Astrocyte (in vitro differentiated cells and primary cell): ENCODE measurements at regions not wholly inside any gene's neighbourhood (a gene's known extent, or its start where the extent isn't known, plus 50 kb on each side); places are given as distances from the start of the nearest gene placed in this dataset.
"Not testable (repeated sequence)": the region's sequence is repeated elsewhere in the genome, so short reads cannot be mapped to it uniquely, and the experiment has no call there.

Experiments
- DNase-seq: peaks from one replicate; pipeline ENCODE4 v3.0.0-alpha.2; 2010; ENCODE audit warnings: low read depth
- FAIRE-seq: peaks from 2 replicates; lab custom pipeline; 2011; peaks lifted over from hg19 to GRCh38; lab: Jason Lieb, UNC
- H2AFZ ChIP-seq: 2 replicates; pipeline ENCODE4 v1.6.0; 2012; ENCODE audit warnings: low read depth, low read length, inconsistent platforms
- H3K27ac ChIP-seq: 2 replicates; pipeline ENCODE4 v1.5.1; 2011; ENCODE audit warnings: low read depth, low read length, inconsistent platforms
- H3K27me3 ChIP-seq: 2 replicates; pipeline ENCODE4 v1.6.0; 2011; ENCODE audit warnings: low read length, inconsistent platforms; ENCODE audit not compliant: insufficient read depth
- H3K36me3 ChIP-seq: 2 replicates; pipeline ENCODE4 v1.5.1; 2011; ENCODE audit warnings: low read length, inconsistent platforms; ENCODE audit not compliant: insufficient read depth
- H3K4me1 ChIP-seq: 2 replicates; pipeline ENCODE4 v1.5.1; 2011; ENCODE audit warnings: low read length, inconsistent platforms; ENCODE audit not compliant: insufficient read depth
- H3K4me2 ChIP-seq: 2 replicates; pipeline ENCODE4 v1.6.0; 2012; ENCODE audit warnings: low read length, inconsistent platforms
- H3K4me3 ChIP-seq: 2 replicates; pipeline ENCODE4 v1.5.1; 2011; ENCODE audit warnings: low read depth, mild to moderate bottlenecking, low read length, inconsistent platforms; ENCODE audit not compliant: insufficient read depth
- H3K79me2 ChIP-seq: 2 replicates; pipeline ENCODE4 v1.6.0; 2012; ENCODE audit warnings: mild to moderate bottlenecking, low read length, inconsistent platforms; ENCODE audit not compliant: insufficient read depth
- H3K9ac ChIP-seq: 2 replicates; pipeline ENCODE4 v1.6.0; 2012; ENCODE audit warnings: mild to moderate bottlenecking, low read length, inconsistent platforms
- H3K9me3 ChIP-seq: 2 replicates; pipeline ENCODE4 v1.5.1; 2012; ENCODE audit warnings: low read depth, mild to moderate bottlenecking, low read length, inconsistent platforms; ENCODE audit not compliant: insufficient read depth
- H4K20me1 ChIP-seq: 2 replicates; pipeline ENCODE4 v1.6.0; 2012; ENCODE audit warnings: low read length, inconsistent platforms; ENCODE audit not compliant: insufficient read depth
- H3K27ac Mint-ChIP-seq: one replicate; pipeline ENCODE4 v1.8.0; 2021; ENCODE audit warnings: mild to moderate bottlenecking, mixed read lengths; ENCODE audit not compliant: unreplicated experiment
- H3K27me3 Mint-ChIP-seq: one replicate; pipeline ENCODE4 v1.8.0; 2021; ENCODE audit warnings: low read depth, mixed read lengths; ENCODE audit not compliant: unreplicated experiment
- H3K36me3 Mint-ChIP-seq: one replicate; pipeline ENCODE4 v1.8.0; 2021; ENCODE audit warnings: low read depth, mixed read lengths; ENCODE audit not compliant: unreplicated experiment
- H3K4me1 Mint-ChIP-seq: one replicate; pipeline ENCODE4 v1.8.0; 2021; ENCODE audit warnings: low read depth, mixed read lengths; ENCODE audit not compliant: unreplicated experiment
- H3K4me3 Mint-ChIP-seq: one replicate; pipeline ENCODE4 v1.8.0; 2021; ENCODE audit warnings: mild to moderate bottlenecking, moderate library complexity, mixed read lengths; ENCODE audit not compliant: unreplicated experiment
- H3K9me3 Mint-ChIP-seq: one replicate; pipeline ENCODE4 v1.8.0; 2021; ENCODE audit warnings: mild to moderate bottlenecking, mixed read lengths; ENCODE audit not compliant: unreplicated experiment
- CTCF ChIP-seq: IDR thresholded peaks from 2 replicates; pipeline ENCODE4 v1.5.1; 2011; ENCODE audit warnings: low read depth, mild to moderate bottlenecking, inconsistent platforms, low read length, moderate library complexity; ENCODE audit not compliant: insufficient read depth
- EZH2 ChIP-seq: IDR thresholded peaks from 2 replicates; pipeline ENCODE4 v1.6.1; 2012; ENCODE audit warnings: mild to moderate bottlenecking, low read length, inconsistent platforms; ENCODE audit not compliant: insufficient read depth

- not testable (repeated sequence) for H3K4me3 Mint-ChIP-seq, H3K4me3 ChIP-seq, H3K4me1 ChIP-seq, H2AFZ ChIP-seq, H3K36me3 Mint-ChIP-seq, H3K36me3 ChIP-seq, DNase-seq, H4K20me1 ChIP-seq, FAIRE-seq, H3K27ac ChIP-seq, H3K27me3 Mint-ChIP-seq, H3K27ac Mint-ChIP-seq, H3K4me1 Mint-ChIP-seq, H3K9ac ChIP-seq, H3K9me3 Mint-ChIP-seq, H3K9me3 ChIP-seq, H3K27me3 ChIP-seq, H3K4me2 ChIP-seq, H3K79me2 ChIP-seq
Observed at GRCh38 chr6:127406722-127407121, 52.5 kb downstream of the KIAA0408 start.

GRCh38 chr6:127406122-127406521 lies 53.1 kb downstream of the KIAA0408 start:
- Histone ChIP-seq H3K4me2 (no peak overlapping the region), H4K20me1 (no peaks in the 10 kb centered on the region), H3K36me3 (no peaks in the 10 kb centered on the region), H3K27me3 (no peaks in the 10 kb centered on the region), H3K27ac (no peak overlapping the region), H3K9me3 (no peaks in the 10 kb centered on the region), H3K9ac (no peak overlapping the region), H3K4me1 (no peaks in the 10 kb centered on the region), H3K4me3 (no peak overlapping the region), H3K79me2 (no peaks in the 10 kb centered on the region), H2AFZ (no peak overlapping the region)
- Mint-ChIP-seq H3K4me3 (no peak overlapping the region), H3K27ac (no peak overlapping the region), H3K36me3 (no peaks in the 10 kb centered on the region), H3K9me3 (peaks cover 5% of the 10 kb centered on the region), H3K27me3 (no peaks in the 10 kb centered on the region), H3K4me1 (no peaks in the 10 kb centered on the region)
- no peak for FAIRE-seq
- TF ChIP-seq CTCF (no peak), EZH2 (no peak)
- DNase-seq: no peak

- no peaks in the 10 kb centered on the region for H3K36me3 Mint-ChIP-seq
- H3K9me3 ChIP-seq: no peaks in the 10 kb centered on the region
- H3K9ac ChIP-seq: no peak overlapping the region
- no peaks in the 10 kb centered on the region for H3K4me1 Mint-ChIP-seq
- no peak overlapping the region for H3K4me3 ChIP-seq
- no peak overlapping the region for H3K27ac ChIP-seq
- no peak overlapping the region for H3K27ac Mint-ChIP-seq
- DNase-seq (no peak), FAIRE-seq (no peak)
- no peaks in the 10 kb centered on the region for H4K20me1 ChIP-seq
- H3K4me3 Mint-ChIP-seq: no peak overlapping the region
- no peaks in the 10 kb centered on the region for H3K79me2 ChIP-seq
- no peaks in the 10 kb centered on the region for H3K4me1 ChIP-seq
- H2AFZ ChIP-seq: no peak overlapping the region
- TF ChIP-seq EZH2 (no peak), CTCF (no peak)
- peaks cover 5% of the 10 kb centered on the region for H3K9me3 Mint-ChIP-seq
- no peaks in the 10 kb centered on the region for H3K36me3 ChIP-seq
- no peaks in the 10 kb centered on the region for H3K27me3 ChIP-seq
- no peaks in the 10 kb centered on the region for H3K27me3 Mint-ChIP-seq
- no peak overlapping the region for H3K4me2 ChIP-seq
Observed at GRCh38 chr6:127404594-127405178, 54.5 kb downstream of the KIAA0408 start.
